ENCODE measurements at regions not wholly inside any gene's neighbourhood (a gene's known extent, or its start where the extent isn't known, plus 50 kb on each side); places are given as distances from the start of the nearest gene placed in this dataset.

DNA sequence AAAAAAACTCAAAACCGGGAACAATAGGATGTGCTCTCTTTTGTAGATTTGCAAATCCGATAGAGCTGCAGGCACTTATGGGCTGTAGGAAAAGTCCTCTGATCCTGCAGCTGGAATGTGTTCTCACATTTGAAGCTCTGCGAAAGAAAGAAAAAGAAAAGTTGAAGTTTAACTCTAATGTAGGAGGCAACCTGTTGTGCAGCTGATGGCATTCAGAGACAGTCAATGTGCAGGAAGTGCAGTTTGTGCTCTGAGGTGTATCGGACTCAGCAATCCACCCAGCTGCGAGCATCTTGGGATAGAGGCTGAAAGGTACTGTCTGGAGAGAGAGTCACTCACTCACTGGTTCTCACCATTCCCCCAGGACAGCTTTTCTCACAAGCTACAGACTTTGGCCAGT lies 339.2 kb downstream of the AGTPBP1 start:
- Histone ChIP-seq H3K27me3 (ENCODE audit: control insufficient read depth, insufficient read depth) (no peaks in the 10 kb centered on the region), H3K4me3 (ENCODE audit: low read length) (no peak overlapping the region), H3K9me3 (ENCODE audit: control insufficient read depth, low read length) (no peaks in the 10 kb centered on the region), H3K4me1 (ENCODE audit: control insufficient read depth, insufficient read depth, low read length) (peaks cover 3% of the 10 kb centered on the region), H3K27ac (ENCODE audit: low read length) (no peak overlapping the region)
- intact Hi-C loops (cut with DNase I): no loop called here
- DNase-seq (no peak), ATAC-seq (no peak)
- WGBS: 50% methylated on average over 5 of the region's 5 CpGs

DNA sequence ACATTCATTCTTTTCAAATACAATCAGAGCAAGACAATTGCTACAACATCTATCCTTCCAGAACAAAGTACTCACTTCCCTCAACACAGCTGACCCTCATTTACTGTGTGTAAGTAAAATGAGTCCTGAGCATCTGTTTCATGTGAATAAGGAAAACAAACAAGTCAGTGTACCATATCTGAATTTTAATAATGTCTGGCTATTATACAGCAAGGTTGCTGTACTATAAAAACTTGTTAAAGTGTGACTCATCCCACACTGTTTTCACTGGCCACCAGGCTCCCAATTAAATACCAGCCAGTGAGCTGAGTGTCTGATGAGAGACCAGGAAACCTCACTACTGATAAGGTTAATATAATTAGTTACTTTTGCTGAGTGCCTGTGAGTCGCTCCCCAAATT lies 339.8 kb downstream of the AGTPBP1 start:
- intact Hi-C loops (cut with DNase I): no loop called here

GRCh38 chr9:85397005-85397404 lies 344.7 kb downstream of the AGTPBP1 start:
- Histone ChIP-seq H3K4me1 (ENCODE audit: control insufficient read depth, insufficient read depth, low read length) (no peaks in the 10 kb centered on the region), H3K27ac (ENCODE audit: low read length) (no peak overlapping the region), H3K27me3 (ENCODE audit: control insufficient read depth, insufficient read depth) (no peaks in the 10 kb centered on the region), H3K9me3 (ENCODE audit: control insufficient read depth, low read length) (no peaks in the 10 kb centered on the region), H3K4me3 (ENCODE audit: low read length) (no peak overlapping the region)
- WGBS: 83% methylated on average over 6 of the region's 6 CpGs
- ATAC-seq (no peak), DNase-seq (no peak)
- intact Hi-C loops (cut with DNase I): no loop called here

More for the DNA sequence above, 339.8 kb downstream of the AGTPBP1 start:
- DNase-seq (no peak), ATAC-seq (peak; percentile 43 to 79)
- Histone ChIP-seq H3K9me3 (ENCODE audit: control insufficient read depth, low read length) (no peaks in the 10 kb centered on the region), H3K4me3 (ENCODE audit: low read length) (no peak overlapping the region), H3K27ac (ENCODE audit: low read length) (no peak overlapping the region), H3K27me3 (ENCODE audit: control insufficient read depth, insufficient read depth) (no peaks in the 10 kb centered on the region), H3K4me1 (ENCODE audit: control insufficient read depth, insufficient read depth, low read length) (peaks cover 3% of the 10 kb centered on the region)
- WGBS: 9% methylated on average over 1 of the region's 1 CpG

GRCh38 chr9:85392260-85392659 lies 349.5 kb downstream of the AGTPBP1 start:
- Histone ChIP-seq H3K4me3 (ENCODE audit: low read length) (no peak overlapping the region), H3K27ac (ENCODE audit: low read length) (no peak overlapping the region), H3K4me1 (ENCODE audit: control insufficient read depth, insufficient read depth, low read length) (no peaks in the 10 kb centered on the region), H3K9me3 (ENCODE audit: control insufficient read depth, low read length) (no peaks in the 10 kb centered on the region), H3K27me3 (ENCODE audit: control insufficient read depth, insufficient read depth) (no peaks in the 10 kb centered on the region)
- whole genome bisulfite sequencing: 30% methylated on average over 5 of the region's 5 CpGs
- no peak for ATAC-seq
- intact Hi-C loops (cut with DNase I): no loop called here
- DNase-seq: no peak

GRCh38 chr9:85377731-85378289 lies 363.9 kb downstream of the AGTPBP1 start:
- peak in 1 of 2 donors; percentile 47 for ATAC-seq
- 41% methylated on average over 2 of the region's 2 CpGs for WGBS
- Histone ChIP-seq H3K9me3 (ENCODE audit: control insufficient read depth, low read length) (no peaks in the 10 kb centered on the region), H3K27me3 (ENCODE audit: control insufficient read depth, insufficient read depth) (no peaks in the 10 kb centered on the region), H3K27ac (ENCODE audit: low read length) (no peak overlapping the region), H3K4me3 (ENCODE audit: low read length) (no peak overlapping the region), H3K4me1 (ENCODE audit: control insufficient read depth, insufficient read depth, low read length) (no peaks in the 10 kb centered on the region)
- intact Hi-C loops (cut with DNase I): no loop called here
- DNase-seq: no peak

DNA sequence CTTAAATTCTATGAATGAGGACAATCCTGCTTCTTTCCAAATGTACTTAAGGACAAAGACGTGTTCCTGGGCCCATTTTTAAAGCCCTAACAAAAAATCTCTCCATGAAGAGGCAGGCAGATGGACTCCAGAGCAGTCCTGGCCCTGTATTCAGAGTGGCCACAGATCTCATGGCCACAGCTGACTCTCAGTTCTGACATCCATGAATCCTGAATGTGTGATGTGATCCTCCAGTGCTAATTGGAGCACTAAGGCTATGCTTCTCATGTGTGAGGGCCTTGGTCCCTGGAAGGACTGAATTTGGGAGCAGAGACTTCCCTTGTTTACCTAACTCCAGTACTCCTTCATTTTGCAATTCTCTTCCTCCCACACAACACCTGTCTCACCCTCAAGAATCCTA lies 373.0 kb downstream of the AGTPBP1 start:
- Histone ChIP-seq H3K4me3 (ENCODE audit: low read length) (no peak overlapping the region), H3K27me3 (ENCODE audit: control insufficient read depth, insufficient read depth) (no peaks in the 10 kb centered on the region), H3K27ac (ENCODE audit: low read length) (no peak overlapping the region), H3K9me3 (ENCODE audit: control insufficient read depth, low read length) (no peaks in the 10 kb centered on the region), H3K4me1 (ENCODE audit: control insufficient read depth, insufficient read depth, low read length) (no peaks in the 10 kb centered on the region)
- intact Hi-C loops (cut with DNase I): no loop called here
- DNase-seq (no peak), ATAC-seq (no peak)
- WGBS: 78% methylated on average over 1 of the region's 1 CpG

DNA sequence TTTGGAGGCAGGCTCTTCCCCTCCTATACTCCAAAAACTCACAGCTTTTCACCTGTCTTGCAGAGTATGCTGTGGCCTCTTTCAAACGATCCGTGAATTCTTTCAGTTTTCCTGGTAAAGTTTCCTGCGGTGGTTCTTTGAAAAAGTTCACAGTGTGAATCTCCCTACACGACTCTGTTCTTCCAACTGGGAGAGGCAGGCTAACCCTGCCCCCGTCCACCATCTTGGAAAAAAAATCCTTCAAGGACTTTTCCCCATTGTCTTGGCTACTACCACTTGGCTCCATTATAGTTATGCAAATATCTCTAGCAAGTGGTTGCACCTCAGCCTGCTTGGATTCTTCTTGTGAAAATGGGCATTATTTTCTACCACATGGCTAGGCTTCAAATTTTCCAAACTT lies 382.6 kb downstream of the AGTPBP1 start:
- intact Hi-C loops (cut with DNase I): no loop called here
- no peaks in the 10 kb centered on the region for H3K27me3 ChIP-seq (ENCODE audit: control insufficient read depth, insufficient read depth)
- H3K4me1 ChIP-seq (ENCODE audit: control insufficient read depth, insufficient read depth, low read length): no peaks in the 10 kb centered on the region
- ATAC-seq (no peak), DNase-seq (no peak)
- no peak overlapping the region for H3K4me3 ChIP-seq (ENCODE audit: low read length)
- H3K27ac ChIP-seq (ENCODE audit: low read length): no peak overlapping the region
- H3K9me3 ChIP-seq (ENCODE audit: control insufficient read depth, low read length): no peaks in the 10 kb centered on the region
- WGBS: 86% methylated on average over 5 of the region's 5 CpGs

DNA sequence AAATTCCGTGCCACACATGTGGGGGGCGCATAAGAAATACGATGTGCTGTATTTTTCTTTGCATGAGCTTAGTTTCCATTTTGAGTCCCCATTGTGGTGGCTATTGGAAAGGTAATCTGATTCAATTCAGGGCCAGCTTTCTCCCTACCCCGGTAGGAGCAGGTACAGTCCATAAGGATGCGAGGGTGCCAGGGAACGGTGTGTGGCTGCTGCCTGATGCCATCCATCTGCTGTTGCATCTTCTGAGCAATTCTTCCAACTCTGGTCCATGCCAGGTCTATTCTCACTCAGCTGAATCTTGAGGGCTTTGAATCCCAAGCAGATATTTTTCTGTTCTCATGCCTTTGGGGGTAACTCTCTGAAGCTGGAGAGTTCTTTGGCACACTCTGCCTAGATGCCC lies 392.7 kb downstream of the AGTPBP1 start:
- no peaks in the 10 kb centered on the region for H3K27me3 ChIP-seq (ENCODE audit: control insufficient read depth, insufficient read depth)
- no peaks in the 10 kb centered on the region for H3K4me1 ChIP-seq (ENCODE audit: control insufficient read depth, insufficient read depth, low read length)
- no peaks in the 10 kb centered on the region for H3K9me3 ChIP-seq (ENCODE audit: control insufficient read depth, low read length)
- ATAC-seq (no peak), DNase-seq (no peak)
- H3K4me3 ChIP-seq (ENCODE audit: low read length): no peak overlapping the region
- intact Hi-C loops (cut with DNase I): no loop called here
- 95% methylated on average over 6 of the region's 6 CpGs for WGBS
- no peak overlapping the region for H3K27ac ChIP-seq (ENCODE audit: low read length)

GRCh38 chr9:85347541-85347940 lies 394.2 kb downstream of the AGTPBP1 start:
- H3K4me3 ChIP-seq (ENCODE audit: low read length): no peak overlapping the region
- intact Hi-C loops (cut with DNase I): no loop called here
- H3K27me3 ChIP-seq (ENCODE audit: control insufficient read depth, insufficient read depth): no peaks in the 10 kb centered on the region
- DNase-seq (no peak), ATAC-seq (no peak)
- H3K4me1 ChIP-seq (ENCODE audit: control insufficient read depth, insufficient read depth, low read length): no peaks in the 10 kb centered on the region
- 78% methylated on average over 6 of the region's 6 CpGs for WGBS
- no peaks in the 10 kb centered on the region for H3K9me3 ChIP-seq (ENCODE audit: control insufficient read depth, low read length)
- no peak overlapping the region for H3K27ac ChIP-seq (ENCODE audit: low read length)

GRCh38 chr9:85344901-85345300 lies 396.9 kb downstream of the AGTPBP1 start:
- DNase-seq (no peak), ATAC-seq (no peak)
- Histone ChIP-seq H3K27me3 (ENCODE audit: control insufficient read depth, insufficient read depth) (no peaks in the 10 kb centered on the region), H3K9me3 (ENCODE audit: control insufficient read depth, low read length) (no peaks in the 10 kb centered on the region), H3K4me3 (ENCODE audit: low read length) (no peak overlapping the region), H3K27ac (ENCODE audit: low read length) (no peak overlapping the region), H3K4me1 (ENCODE audit: control insufficient read depth, insufficient read depth, low read length) (no peaks in the 10 kb centered on the region)
- WGBS: 83% methylated on average over 4 of the region's 4 CpGs
- intact Hi-C loops (cut with DNase I): no loop called here

- H3K27me3 ChIP-seq (ENCODE audit: control insufficient read depth, insufficient read depth): no peaks in the 10 kb centered on the region
- no peak for ATAC-seq
These were observed 402.4 kb downstream of the AGTPBP1 start for GRCh38 chr9:85339338-85339737.

GRCh38 chr9:85334228-85334627 lies 407.5 kb downstream of the AGTPBP1 start:
- no peaks in the 10 kb centered on the region for H3K27me3 ChIP-seq (ENCODE audit: control insufficient read depth, insufficient read depth)
- 62% methylated on average over 2 of the region's 2 CpGs for WGBS
- ATAC-seq: no peak
- no peaks in the 10 kb centered on the region for H3K4me1 ChIP-seq (ENCODE audit: control insufficient read depth, insufficient read depth, low read length)
- no peak overlapping the region for H3K4me3 ChIP-seq (ENCODE audit: low read length)
- no peaks in the 10 kb centered on the region for H3K9me3 ChIP-seq (ENCODE audit: control insufficient read depth, low read length)
- DNase-seq: no peak
- no peak overlapping the region for H3K27ac ChIP-seq (ENCODE audit: low read length)
- intact Hi-C loops (cut with DNase I): no loop called here

More at GRCh38 chr9:85339338-85339737, 402.4 kb downstream of the AGTPBP1 start:
- Histone ChIP-seq H3K4me3 (ENCODE audit: low read length) (no peak overlapping the region), H3K4me1 (ENCODE audit: control insufficient read depth, insufficient read depth, low read length) (no peaks in the 10 kb centered on the region), H3K9me3 (ENCODE audit: control insufficient read depth, low read length) (no peaks in the 10 kb centered on the region), H3K27ac (ENCODE audit: low read length) (no peak overlapping the region)
- DNase-seq: no peak
- 42% methylated on average over 2 of the region's 2 CpGs for WGBS
- intact Hi-C loops (cut with DNase I): no loop called here
